ENCODE measurements at regions not wholly inside any gene's neighbourhood (a gene's known extent, or its start where the extent isn't known, plus 50 kb on each side); places are given as distances from the start of the nearest gene placed in this dataset.

GRCh38 chr3:76554707-76555106 lies 485.2 kb upstream of the ROBO2 start:
- Histone ChIP-seq H3K27ac (ENCODE audit: low read depth, low read length) (no peak overlapping the region), H2AK5ac (ENCODE audit: low read depth, low read length) (no peak overlapping the region), H3K4me1 (replicated peaks in 1 of 4; ENCODE audit: control insufficient read depth in 3 of 4, insufficient read depth in 4 of 4, low read length in 3 of 4) (no peaks in the 10 kb centered on the region), H3K36me3 (ENCODE audit: control insufficient read depth in 2 of 4, insufficient read depth in 4 of 4, low read length in 3 of 4) (no peaks in the 10 kb centered on the region), H4K20me1 (replicated peaks in 1 of 2; ENCODE audit: control insufficient read depth in 1 of 2, insufficient read depth in 2 of 2, low read length in 2 of 2) (no peaks in the 10 kb centered on the region), H3K79me2 (ENCODE audit: control insufficient read depth in 1 of 2, insufficient read depth in 2 of 2, low read length in 2 of 2) (no peaks in the 10 kb centered on the region), H3K18ac (ENCODE audit: extremely low read depth, low read length) (no peak overlapping the region), H2BK5ac (ENCODE audit: low read depth, low read length) (no peak overlapping the region), H2AFZ (ENCODE audit: low read length) (no peak overlapping the region), H2BK15ac (ENCODE audit: low read length) (no peak overlapping the region), H2BK120ac (replicated peaks; ENCODE audit: low read depth, low read length) (no peak overlapping the region), H3K4me2 (ENCODE audit: insufficient read depth in 1 of 2, low read depth in 2 of 2, low read length in 2 of 2) (no peak overlapping the region), H3K4ac (replicated peaks; ENCODE audit: insufficient read length, low read depth, low read length) (no peak overlapping the region), H4K5ac (ENCODE audit: insufficient read length, low read depth, low read length) (no peak overlapping the region), H3K27me3 (replicated peaks in 1 of 4; ENCODE audit: control insufficient read depth in 3 of 4, extremely low read depth in 1 of 4, insufficient read depth in 3 of 4, low read length in 3 of 4) (no peaks in the 10 kb centered on the region), H3K4me3 (ENCODE audit: extremely low read depth in 1 of 4, insufficient read depth in 2 of 4, low read depth in 3 of 4, low read length in 4 of 4) (no peak overlapping the region), H4K91ac (replicated peaks; ENCODE audit: insufficient read length, low read length) (no peak overlapping the region), H4K8ac (ENCODE audit: extremely low read depth, insufficient read depth, low read length) (no peak overlapping the region), H2BK20ac (ENCODE audit: low read length) (no peak overlapping the region), H3K79me1 (ENCODE audit: low read depth, low read length) (no peaks in the 10 kb centered on the region), H2BK12ac (ENCODE audit: low read depth, low read length) (no peak overlapping the region), H3K14ac (ENCODE audit: insufficient read length) (no peak overlapping the region), H3K23ac (ENCODE audit: insufficient read length) (no peak overlapping the region), H3K9me3 (ENCODE audit: insufficient read depth in 2 of 2, low read depth in 1 of 2, low read length in 1 of 2) (no peaks in the 10 kb centered on the region), H3K56ac (replicated peaks; ENCODE audit: insufficient read length, low read depth, low read length) (no peak overlapping the region), H3K9ac (replicated peaks in 1 of 4; ENCODE audit: extremely low read depth in 1 of 4, low read depth in 3 of 4, low read length in 3 of 4) (no peak overlapping the region), H3K23me2 (ENCODE audit: low read depth, low read length) (no peaks in the 10 kb centered on the region; the same call in 1 of the 2 replicates)
- no peak for DNase-seq (ENCODE audit: low read depth in 1 of 2, low spot score in 2 of 2)
- POLR2A ChIA-PET (ENCODE audit: partially characterized antibody): no interaction called here
- TF ChIP-seq CREB1 (IDR thresholded peaks at IDR 0.05): no peak
- no peak for TF ChIP-seq SUZ12 (IDR thresholded peaks at IDR 0.05; ENCODE audit: low read length)
- no peak for TF ChIP-seq HDAC6 (IDR thresholded peaks at IDR 0.05; ENCODE audit: low read depth, low read length)
- no peak for TF ChIP-seq BCL11A (IDR thresholded peaks at IDR 0.05; ENCODE audit: low read depth in 2 of 2, low read length in 2 of 2)
- no peak for TF ChIP-seq TEAD4 (IDR thresholded peaks at IDR 0.05; ENCODE audit: low read depth, low read length)
- TF ChIP-seq SIN3A (conservative IDR thresholded peaks at IDR 0.05 in 1 of 2, IDR thresholded peaks at IDR 0.05 in 1 of 2; ENCODE audit: low read depth in 1 of 2, low read length in 2 of 2): no peak
- CTCF ChIA-PET (ENCODE audit: partially characterized antibody): no interaction called here
- FAIRE-seq: no peak
- 83% methylated on average over 2 of the region's 2 CpGs; no CpG with 5 or more reads in 1 of the 2 experiments for WGBS, 2 experiments (ENCODE audit: extremely low coverage in 1 of 2, insufficient coverage in 1 of 2, insufficient read length in 1 of 2, insufficient replicate concordance in 2 of 2, low coverage in 1 of 2, low lambda C conversion rate in 2 of 2, missing lambda C conversion rate in 1 of 2)

Measured in H1 (cell line).